SJSA1 (cell line): ENCODE measurements at regions not wholly inside any gene's neighbourhood (a gene's known extent, or its start where the extent isn't known, plus 50 kb on each side); places are given as distances from the start of the nearest gene placed in this dataset.
"Not testable (repeated sequence)": the region's sequence is repeated elsewhere in the genome, so short reads cannot be mapped to it uniquely, and the experiment has no call there.

Source experiments
- DNase-seq, 2 experiments: peaks; one replicate each; pipeline ENCODE4 v3.0.0-alpha.2; 2015 to 2020; ENCODE audit warnings: low spot score in 2 of 2, low read depth in 1 of 2
- H3K27ac ChIP-seq: fragments of 250-450 bp; sonication (Bioruptor Pico); 2 replicates; pipeline ENCODE4 v1.5.1; 2020; ENCODE audit warnings: mild to moderate bottlenecking, moderate library complexity
- H3K27me3 ChIP-seq: fragments of 250-450 bp; sonication (Bioruptor Pico); replicated peaks from 2 replicates; pipeline ENCODE4 v1.5.1; 2020; ENCODE audit warnings: mild to moderate bottlenecking, moderate library complexity
- H3K36me3 ChIP-seq: fragments of 250-450 bp; sonication (Bioruptor Pico); 2 replicates; pipeline ENCODE4 v1.5.1; 2020; ENCODE audit warnings: mild to moderate bottlenecking
- H3K4me1 ChIP-seq: fragments of 250-450 bp; sonication (Bioruptor Pico); replicated peaks from 2 replicates; pipeline ENCODE4 v1.6.1; 2021; ENCODE audit warnings: mild to moderate bottlenecking
- H3K4me3 ChIP-seq: fragments of 250-450 bp; sonication (Bioruptor Pico); 2 replicates; pipeline ENCODE4 v1.5.1; 2020; ENCODE audit warnings: mild to moderate bottlenecking
- H3K9me3 ChIP-seq: fragments of 250-450 bp; sonication (Bioruptor Pico); replicated peaks from 2 replicates; pipeline ENCODE4 v1.5.1; 2020; ENCODE audit warnings: mild to moderate bottlenecking

- H3K4me3 ChIP-seq = no peak overlapping the region
- no peaks in the 10 kb centered on the region for H3K36me3 ChIP-seq
- no peaks in the 10 kb centered on the region for H3K9me3 ChIP-seq
- H3K4me1 ChIP-seq = no peaks in the 10 kb centered on the region
- no peak for DNase-seq
- H3K27me3 ChIP-seq = no peaks in the 10 kb centered on the region
- H3K27ac ChIP-seq = no peak overlapping the region
Observed at GRCh38 chr5:57976506-57976905, 483.4 kb downstream of the PLK2 start.

GRCh38 chr5:57972099-57972498 lies 487.8 kb downstream of the PLK2 start:
- H3K4me3 ChIP-seq, H3K9me3 ChIP-seq, H3K27me3 ChIP-seq, DNase-seq, H3K4me1 ChIP-seq, H3K36me3 ChIP-seq, H3K27ac ChIP-seq: not testable (repeated sequence)

- Histone ChIP-seq H3K36me3 (no peaks in the 10 kb centered on the region), H3K4me1 (no peaks in the 10 kb centered on the region), H3K9me3 (peaks cover 6% of the 10 kb centered on the region; the same call in 1 of the 2 replicates), H3K27me3 (no peaks in the 10 kb centered on the region), H3K27ac (no peak overlapping the region), H3K4me3 (no peak overlapping the region)
- no peak for DNase-seq
Observed at GRCh38 chr5:57960569-57960968, 478.0 kb upstream of the ACTBL2 start.

- no peaks in the 10 kb centered on the region for H3K27me3 ChIP-seq
- no peaks in the 10 kb centered on the region for H3K9me3 ChIP-seq
- H3K27ac ChIP-seq = no peak overlapping the region
- H3K4me1 ChIP-seq = no peaks in the 10 kb centered on the region
- no peaks in the 10 kb centered on the region for H3K36me3 ChIP-seq
- no peak for DNase-seq
- H3K4me3 ChIP-seq = no peak overlapping the region
Observed at GRCh38 chr5:57956636-57957035, 474.0 kb upstream of the ACTBL2 start.

- Histone ChIP-seq H3K27me3 (no peaks in the 10 kb centered on the region), H3K36me3 (no peaks in the 10 kb centered on the region), H3K9me3 (no peaks in the 10 kb centered on the region), H3K27ac (no peak overlapping the region), H3K4me3 (no peak overlapping the region), H3K4me1 (no peaks in the 10 kb centered on the region)
- no peak for DNase-seq
Observed at GRCh38 chr5:57955511-57955910, 472.9 kb upstream of the ACTBL2 start.

GRCh38 chr5:57953792-57954191 lies 471.2 kb upstream of the ACTBL2 start:
- H3K4me3 ChIP-seq = no peak overlapping the region
- H3K36me3 ChIP-seq = no peaks in the 10 kb centered on the region
- H3K27ac ChIP-seq = no peak overlapping the region
- no peaks in the 10 kb centered on the region for H3K27me3 ChIP-seq
- no peaks in the 10 kb centered on the region for H3K9me3 ChIP-seq
- H3K4me1 ChIP-seq = no peaks in the 10 kb centered on the region
- DNase-seq = no peak

GRCh38 chr5:57950616-57951228 lies 468.1 kb upstream of the ACTBL2 start:
- DNase-seq = no peak
- H3K9me3 ChIP-seq = no peaks in the 10 kb centered on the region
- no peaks in the 10 kb centered on the region for H3K27me3 ChIP-seq
- no peaks in the 10 kb centered on the region for H3K4me1 ChIP-seq
- no peak overlapping the region for H3K4me3 ChIP-seq
- no peak overlapping the region for H3K27ac ChIP-seq
- no peaks in the 10 kb centered on the region for H3K36me3 ChIP-seq

GRCh38 chr5:57948091-57948490 lies 465.5 kb upstream of the ACTBL2 start:
- Histone ChIP-seq H3K36me3 (no peaks in the 10 kb centered on the region), H3K27me3 (no peaks in the 10 kb centered on the region), H3K27ac (no peak overlapping the region), H3K4me3 (no peak overlapping the region), H3K4me1 (no peaks in the 10 kb centered on the region), H3K9me3 (no peaks in the 10 kb centered on the region)
- no peak for DNase-seq

- no peak overlapping the region for H3K27ac ChIP-seq
- DNase-seq = no peak
Observed at GRCh38 chr5:57947181-57947580, 464.6 kb upstream of the ACTBL2 start.

GRCh38 chr5:57940879-57941278 lies 458.3 kb upstream of the ACTBL2 start:
- Histone ChIP-seq H3K36me3 (no peaks in the 10 kb centered on the region), H3K9me3 (no peaks in the 10 kb centered on the region), H3K4me1 (no peaks in the 10 kb centered on the region), H3K27ac (no peak overlapping the region), H3K27me3 (no peaks in the 10 kb centered on the region), H3K4me3 (no peak overlapping the region)
- DNase-seq = no peak

More at GRCh38 chr5:57947181-57947580, 464.6 kb upstream of the ACTBL2 start:
- Histone ChIP-seq H3K9me3 (no peaks in the 10 kb centered on the region), H3K4me1 (no peaks in the 10 kb centered on the region), H3K27me3 (no peaks in the 10 kb centered on the region), H3K4me3 (no peak overlapping the region), H3K36me3 (no peaks in the 10 kb centered on the region)

- Histone ChIP-seq H3K27ac (no peak overlapping the region), H3K9me3 (no peaks in the 10 kb centered on the region)
- no peak for DNase-seq
Observed at GRCh38 chr5:57940236-57940635, 457.6 kb upstream of the ACTBL2 start.

GRCh38 chr5:57939771-57940170 lies 457.2 kb upstream of the ACTBL2 start:
- H3K4me1 ChIP-seq = no peaks in the 10 kb centered on the region
- no peaks in the 10 kb centered on the region for H3K36me3 ChIP-seq
- H3K9me3 ChIP-seq = no peaks in the 10 kb centered on the region
- H3K4me3 ChIP-seq = no peak overlapping the region
- H3K27me3 ChIP-seq = no peaks in the 10 kb centered on the region
- no peak for DNase-seq
- H3K27ac ChIP-seq = no peak overlapping the region

More at GRCh38 chr5:57940236-57940635, 457.6 kb upstream of the ACTBL2 start:
- H3K4me3 ChIP-seq = no peak overlapping the region
- H3K36me3 ChIP-seq = no peaks in the 10 kb centered on the region
- H3K4me1 ChIP-seq = no peaks in the 10 kb centered on the region
- H3K27me3 ChIP-seq = no peaks in the 10 kb centered on the region

- Histone ChIP-seq H3K4me1 (no peaks in the 10 kb centered on the region), H3K27me3 (no peaks in the 10 kb centered on the region), H3K36me3 (no peaks in the 10 kb centered on the region), H3K9me3 (no peaks in the 10 kb centered on the region), H3K4me3 (no peak overlapping the region), H3K27ac (no peak overlapping the region)
- no peak for DNase-seq
Observed at GRCh38 chr5:57939335-57939734, 456.7 kb upstream of the ACTBL2 start.

- Histone ChIP-seq H3K27ac (no peak overlapping the region), H3K36me3 (no peaks in the 10 kb centered on the region), H3K4me3 (no peak overlapping the region), H3K9me3 (no peaks in the 10 kb centered on the region), H3K27me3 (no peaks in the 10 kb centered on the region), H3K4me1 (no peaks in the 10 kb centered on the region)
- no peak for DNase-seq
Observed at GRCh38 chr5:57938174-57938557, 455.6 kb upstream of the ACTBL2 start.

- no peak for DNase-seq
- no peak overlapping the region for H3K27ac ChIP-seq
- no peaks in the 10 kb centered on the region for H3K27me3 ChIP-seq
Observed at GRCh38 chr5:57937501-57938173, 455.0 kb upstream of the ACTBL2 start.

More at GRCh38 chr5:57937501-57938173, 455.0 kb upstream of the ACTBL2 start:
- no peaks in the 10 kb centered on the region for H3K4me1 ChIP-seq
- no peaks in the 10 kb centered on the region for H3K9me3 ChIP-seq
- H3K4me3 ChIP-seq = no peak overlapping the region
- H3K36me3 ChIP-seq = no peaks in the 10 kb centered on the region
